ENCODE measurements at regions not wholly inside any gene's neighbourhood (a gene's known extent, or its start where the extent isn't known, plus 50 kb on each side); places are given as distances from the start of the nearest gene placed in this dataset.

GRCh38 chr1:169024800-169025271 lies 81.7 kb upstream of the ATP1B1 start:
- Histone ChIP-seq H3K27ac (replicated peaks) (no peak overlapping the region), H3K27me3 (ENCODE audit: insufficient read depth, poor library complexity, severe bottlenecking) (no peaks in the 10 kb centered on the region), H3K4me3 (replicated peaks; ENCODE audit: insufficient read depth, low read length) (no peak overlapping the region)
- TF ChIP-seq REST (IDR thresholded peaks at IDR 0.05; ENCODE audit: insufficient replicate concordance, low read depth) (no peak), SPI1 (IDR thresholded peaks at IDR 0.05; ENCODE audit: borderline replicate concordance, low read depth) (no peak), POLR2AphosphoS5 (IDR thresholded peaks at IDR 0.05; ENCODE audit: low read depth) (no peak), GABPA (IDR thresholded peaks at IDR 0.05; ENCODE audit: low read depth) (no peak), CTCF (IDR thresholded peaks at IDR 0.05; ENCODE audit: insufficient read depth, low read length) (no peak)
- DNase-seq (ENCODE audit: low read depth in 1 of 2, low spot score in 1 of 2), result no peak

DNA sequence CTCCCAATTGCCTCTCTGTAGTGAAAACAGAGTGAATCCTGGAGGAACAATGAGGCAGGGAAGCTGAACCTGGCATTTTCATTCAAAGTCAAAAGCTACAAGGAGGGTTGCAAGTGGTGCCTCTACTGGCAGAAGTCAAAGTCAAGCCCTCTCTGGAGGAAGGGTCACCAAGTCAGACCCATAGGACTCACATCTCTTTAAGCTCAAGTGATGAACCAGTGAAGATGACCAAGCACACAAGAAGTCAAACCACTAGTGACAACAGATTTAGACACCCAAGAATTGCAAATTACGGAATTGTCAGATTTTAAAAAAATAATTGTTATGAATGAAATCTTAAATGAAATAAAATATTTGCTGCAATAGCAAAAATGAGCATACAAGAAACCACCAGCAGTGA lies 81.1 kb upstream of the ATP1B1 start:
- Histone ChIP-seq H3K27ac (replicated peaks) (no peak overlapping the region), H3K4me3 (replicated peaks; ENCODE audit: insufficient read depth, low read length) (no peak overlapping the region), H3K27me3 (ENCODE audit: insufficient read depth, poor library complexity, severe bottlenecking) (no peaks in the 10 kb centered on the region)
- DNase-seq (ENCODE audit: low read depth in 1 of 2, low spot score in 1 of 2), result no peak
- no peak for TF ChIP-seq SPI1 (IDR thresholded peaks at IDR 0.05; ENCODE audit: borderline replicate concordance, low read depth)
- no peak for TF ChIP-seq GABPA (IDR thresholded peaks at IDR 0.05; ENCODE audit: low read depth)
- no peak for TF ChIP-seq REST (IDR thresholded peaks at IDR 0.05; ENCODE audit: insufficient replicate concordance, low read depth)
- no peak for TF ChIP-seq POLR2AphosphoS5 (IDR thresholded peaks at IDR 0.05; ENCODE audit: low read depth)
- no peak for TF ChIP-seq CTCF (IDR thresholded peaks at IDR 0.05; ENCODE audit: insufficient read depth, low read length)

GRCh38 chr1:169027607-169028320 lies 78.7 kb upstream of the ATP1B1 start:
- H3K4me3 ChIP-seq (replicated peaks; ENCODE audit: insufficient read depth, low read length), result no peak overlapping the region
- no peak overlapping the region for H3K27ac ChIP-seq (replicated peaks)
- no peak for DNase-seq (ENCODE audit: low read depth in 1 of 2, low spot score in 1 of 2)
- no peak for TF ChIP-seq CTCF (IDR thresholded peaks at IDR 0.05; ENCODE audit: insufficient read depth, low read length)
- no peak for TF ChIP-seq REST (IDR thresholded peaks at IDR 0.05; ENCODE audit: insufficient replicate concordance, low read depth)
- no peak for TF ChIP-seq GABPA (IDR thresholded peaks at IDR 0.05; ENCODE audit: low read depth)
- no peak for TF ChIP-seq SPI1 (IDR thresholded peaks at IDR 0.05; ENCODE audit: borderline replicate concordance, low read depth)
- no peak for TF ChIP-seq POLR2AphosphoS5 (IDR thresholded peaks at IDR 0.05; ENCODE audit: low read depth)
- H3K27me3 ChIP-seq (ENCODE audit: insufficient read depth, poor library complexity, severe bottlenecking), result no peaks in the 10 kb centered on the region
